ENCODE measurements at regions not wholly inside any gene's neighbourhood (a gene's known extent, or its start where the extent isn't known, plus 50 kb on each side); places are given as distances from the start of the nearest gene placed in this dataset.
"Not testable (repeated sequence)": the region's sequence is repeated elsewhere in the genome, so short reads cannot be mapped to it uniquely, and the experiment has no call there.

DNA sequence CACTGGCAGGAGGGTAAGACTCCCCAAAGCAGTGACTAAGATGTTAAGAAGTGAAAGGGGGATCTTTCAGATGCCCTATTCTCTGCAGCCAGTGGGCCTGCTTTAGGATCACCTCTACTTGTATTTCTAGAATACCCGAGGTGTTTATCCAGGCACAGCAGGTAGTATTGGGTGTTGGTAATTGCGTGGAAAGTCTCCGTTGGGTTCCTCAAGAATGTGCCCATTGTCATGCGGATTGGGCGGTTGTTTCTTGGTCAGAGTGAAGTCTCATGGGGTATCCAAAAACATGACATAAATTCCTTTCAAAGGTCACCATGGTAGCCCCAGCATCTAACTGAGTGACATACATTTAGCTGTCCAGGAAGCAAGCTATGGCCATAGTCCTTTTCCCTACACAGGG lies 308.8 kb downstream of the RPIA start:
- DNase-seq (ENCODE audit: extremely low spot score, unreplicated experiment), result no peak
- Mint-ChIP-seq H3K27me3 (no peaks in the 10 kb centered on the region), H3K36me3 (no peaks in the 10 kb centered on the region), H3K4me3 (no peak overlapping the region), H3K4me1 (ENCODE audit: unreplicated experiment) (no peaks in the 10 kb centered on the region), H3K27ac (no peak overlapping the region), H3K9me3 (no peaks in the 10 kb centered on the region)
- TF ChIP-seq, protein P1, sequence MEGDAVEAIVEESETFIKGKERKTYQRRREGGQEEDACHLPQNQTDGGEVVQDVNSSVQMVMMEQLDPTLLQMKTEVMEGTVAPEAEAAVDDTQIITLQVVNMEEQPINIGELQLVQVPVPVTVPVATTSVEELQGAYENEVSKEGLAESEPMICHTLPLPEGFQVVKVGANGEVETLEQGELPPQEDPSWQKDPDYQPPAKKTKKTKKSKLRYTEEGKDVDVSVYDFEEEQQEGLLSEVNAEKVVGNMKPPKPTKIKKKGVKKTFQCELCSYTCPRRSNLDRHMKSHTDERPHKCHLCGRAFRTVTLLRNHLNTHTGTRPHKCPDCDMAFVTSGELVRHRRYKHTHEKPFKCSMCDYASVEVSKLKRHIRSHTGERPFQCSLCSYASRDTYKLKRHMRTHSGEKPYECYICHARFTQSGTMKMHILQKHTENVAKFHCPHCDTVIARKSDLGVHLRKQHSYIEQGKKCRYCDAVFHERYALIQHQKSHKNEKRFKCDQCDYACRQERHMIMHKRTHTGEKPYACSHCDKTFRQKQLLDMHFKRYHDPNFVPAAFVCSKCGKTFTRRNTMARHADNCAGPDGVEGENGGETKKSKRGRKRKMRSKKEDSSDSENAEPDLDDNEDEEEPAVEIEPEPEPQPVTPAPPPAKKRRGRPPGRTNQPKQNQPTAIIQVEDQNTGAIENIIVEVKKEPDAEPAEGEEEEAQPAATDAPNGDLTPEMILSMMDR (conservative IDR thresholded peaks at IDR 0.05), result no peak

DNA sequence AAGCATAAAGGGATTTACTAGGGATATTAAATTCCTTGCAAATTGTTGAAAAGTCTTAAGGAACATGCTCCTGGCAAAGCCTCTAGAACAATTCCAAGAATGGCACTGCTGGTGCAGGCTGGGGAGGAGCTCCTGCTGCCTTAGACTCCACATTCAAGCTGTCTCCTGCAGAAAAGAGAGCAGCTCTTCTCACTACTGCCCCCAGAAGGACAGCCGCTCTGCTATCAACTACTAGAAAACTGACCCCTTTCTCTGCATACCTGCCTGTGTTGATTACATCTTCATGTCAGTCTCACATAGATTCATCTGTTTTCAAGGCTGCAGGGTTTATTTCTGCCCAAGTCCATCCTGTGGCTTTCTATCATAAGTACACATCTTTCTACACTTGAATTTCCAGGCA lies 312.8 kb downstream of the RPIA start:
- not testable (repeated sequence) for H3K4me1 Mint-ChIP-seq (ENCODE audit: unreplicated experiment); H3K9me3 Mint-ChIP-seq

DNA sequence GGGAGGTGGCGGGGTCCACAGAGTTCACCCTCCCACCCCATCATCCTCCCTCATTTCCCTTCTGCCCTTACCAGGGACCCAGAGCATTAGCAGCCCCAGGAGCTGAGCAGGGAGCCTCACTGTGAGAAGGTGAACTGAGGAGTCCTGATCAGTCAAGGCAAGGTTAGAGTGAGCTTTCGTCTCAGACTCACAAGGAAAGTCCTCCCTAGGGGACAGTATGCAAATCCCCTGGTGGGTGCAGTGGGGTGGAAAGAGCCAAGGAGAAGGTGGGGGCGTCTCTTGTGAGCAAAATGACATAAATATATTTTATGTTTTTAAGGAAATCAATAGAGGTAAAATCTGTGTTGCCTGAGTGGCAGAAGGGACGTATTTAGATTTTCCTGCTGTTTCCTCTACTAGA lies 329.1 kb downstream of the RPIA start:
- not testable (repeated sequence) for DNase-seq (ENCODE audit: extremely low spot score, unreplicated experiment); H3K9me3 Mint-ChIP-seq; H3K36me3 Mint-ChIP-seq; H3K4me1 Mint-ChIP-seq (ENCODE audit: unreplicated experiment); H3K4me3 Mint-ChIP-seq; H3K27ac Mint-ChIP-seq; H3K27me3 Mint-ChIP-seq

More for the DNA sequence above, 312.8 kb downstream of the RPIA start:
- H3K36me3 Mint-ChIP-seq; H3K27ac Mint-ChIP-seq; DNase-seq (ENCODE audit: extremely low spot score, unreplicated experiment); H3K27me3 Mint-ChIP-seq; H3K4me3 Mint-ChIP-seq: not testable (repeated sequence)

DNA sequence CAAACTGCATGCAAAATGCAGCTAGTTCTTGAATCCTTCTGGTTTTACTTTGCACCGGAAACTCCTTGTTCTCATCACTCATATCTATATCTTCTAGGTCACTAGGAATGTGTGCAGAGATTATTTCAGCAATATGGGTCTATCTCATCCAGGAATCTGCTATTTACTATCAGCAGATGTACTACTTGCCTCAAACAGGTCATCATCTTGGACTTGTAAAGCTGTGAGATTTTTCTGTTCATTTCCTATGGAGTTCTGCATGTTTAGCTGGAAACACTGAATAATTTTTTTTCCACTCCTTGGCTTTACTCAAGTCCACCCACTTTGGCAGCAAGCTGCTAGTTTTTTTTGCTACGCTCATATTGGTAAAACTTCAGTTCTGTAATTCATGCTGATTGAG lies 334.8 kb downstream of the RPIA start:
- H3K9me3 Mint-ChIP-seq; H3K27ac Mint-ChIP-seq; H3K4me1 Mint-ChIP-seq (ENCODE audit: unreplicated experiment); H3K4me3 Mint-ChIP-seq; DNase-seq (ENCODE audit: extremely low spot score, unreplicated experiment); H3K36me3 Mint-ChIP-seq; H3K27me3 Mint-ChIP-seq: not testable (repeated sequence)

DNA sequence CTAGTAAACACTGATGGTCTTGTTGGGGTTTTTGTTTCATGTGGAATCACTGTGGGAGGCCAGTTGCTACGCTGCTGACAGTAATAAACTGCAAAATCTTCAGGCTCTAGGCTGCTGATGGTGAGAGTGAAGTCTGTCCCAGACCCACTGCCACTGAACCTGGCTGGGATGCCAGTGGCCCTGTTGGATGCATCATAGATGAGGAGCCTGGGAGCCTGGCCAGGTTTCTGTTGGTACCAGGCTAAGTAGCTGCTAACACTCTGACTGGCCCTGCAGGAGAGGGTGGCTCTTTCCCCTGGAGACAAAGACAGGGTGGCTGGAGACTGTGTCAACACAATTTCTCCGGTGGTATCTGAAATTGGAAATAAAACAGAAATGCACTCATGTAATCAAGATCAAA lies 335.6 kb downstream of the RPIA start:
- H3K9me3 Mint-ChIP-seq; DNase-seq (ENCODE audit: extremely low spot score, unreplicated experiment); H3K27me3 Mint-ChIP-seq; H3K4me3 Mint-ChIP-seq; H3K36me3 Mint-ChIP-seq; H3K4me1 Mint-ChIP-seq (ENCODE audit: unreplicated experiment); H3K27ac Mint-ChIP-seq: not testable (repeated sequence)

DNA sequence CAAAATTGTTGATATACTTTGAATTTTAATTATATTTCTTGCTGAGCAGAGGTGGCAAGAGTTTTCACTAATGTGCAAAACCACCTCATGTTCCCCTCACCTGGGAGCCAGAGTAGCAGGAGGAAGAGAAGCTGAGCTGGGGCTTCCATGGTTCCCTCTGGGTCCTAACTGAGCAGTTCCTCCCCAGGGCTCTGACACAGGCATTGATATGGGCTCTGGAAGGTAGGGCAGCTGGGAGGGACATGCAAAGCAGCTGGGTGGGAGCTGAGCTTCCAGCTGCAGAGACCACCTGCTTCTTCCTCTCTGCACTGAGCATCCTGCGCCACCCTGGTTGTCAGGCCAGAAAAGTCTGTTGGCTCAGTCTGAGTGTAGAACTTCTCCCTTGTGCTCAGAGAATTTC lies 336.1 kb downstream of the RPIA start:
- not testable (repeated sequence) for H3K27ac Mint-ChIP-seq; H3K4me3 Mint-ChIP-seq; H3K4me1 Mint-ChIP-seq (ENCODE audit: unreplicated experiment); H3K36me3 Mint-ChIP-seq; DNase-seq (ENCODE audit: extremely low spot score, unreplicated experiment); H3K9me3 Mint-ChIP-seq; H3K27me3 Mint-ChIP-seq

DNA sequence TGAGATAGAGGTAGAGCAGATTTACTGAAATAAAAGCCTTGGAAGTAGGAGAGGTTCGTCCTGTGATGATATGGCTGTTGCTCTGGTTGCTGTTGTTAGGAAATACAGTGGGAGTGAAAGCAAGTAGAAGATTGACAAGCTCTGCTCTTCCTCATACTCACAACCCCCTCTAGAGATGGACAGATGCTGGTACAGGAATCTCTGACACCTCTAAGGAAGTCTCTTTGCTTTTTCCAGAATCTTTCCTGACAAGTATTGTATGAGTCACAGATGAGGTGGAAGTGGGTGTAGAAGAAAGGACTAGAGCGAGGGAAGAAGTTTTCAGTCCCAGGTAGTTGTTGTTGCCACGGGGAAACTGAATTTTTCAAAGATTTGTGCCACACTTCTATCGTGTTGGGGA lies 337.8 kb downstream of the RPIA start:
- DNase-seq (ENCODE audit: extremely low spot score, unreplicated experiment); H3K4me3 Mint-ChIP-seq; H3K27ac Mint-ChIP-seq; H3K4me1 Mint-ChIP-seq (ENCODE audit: unreplicated experiment); H3K27me3 Mint-ChIP-seq; H3K36me3 Mint-ChIP-seq; H3K9me3 Mint-ChIP-seq: not testable (repeated sequence)

DNA sequence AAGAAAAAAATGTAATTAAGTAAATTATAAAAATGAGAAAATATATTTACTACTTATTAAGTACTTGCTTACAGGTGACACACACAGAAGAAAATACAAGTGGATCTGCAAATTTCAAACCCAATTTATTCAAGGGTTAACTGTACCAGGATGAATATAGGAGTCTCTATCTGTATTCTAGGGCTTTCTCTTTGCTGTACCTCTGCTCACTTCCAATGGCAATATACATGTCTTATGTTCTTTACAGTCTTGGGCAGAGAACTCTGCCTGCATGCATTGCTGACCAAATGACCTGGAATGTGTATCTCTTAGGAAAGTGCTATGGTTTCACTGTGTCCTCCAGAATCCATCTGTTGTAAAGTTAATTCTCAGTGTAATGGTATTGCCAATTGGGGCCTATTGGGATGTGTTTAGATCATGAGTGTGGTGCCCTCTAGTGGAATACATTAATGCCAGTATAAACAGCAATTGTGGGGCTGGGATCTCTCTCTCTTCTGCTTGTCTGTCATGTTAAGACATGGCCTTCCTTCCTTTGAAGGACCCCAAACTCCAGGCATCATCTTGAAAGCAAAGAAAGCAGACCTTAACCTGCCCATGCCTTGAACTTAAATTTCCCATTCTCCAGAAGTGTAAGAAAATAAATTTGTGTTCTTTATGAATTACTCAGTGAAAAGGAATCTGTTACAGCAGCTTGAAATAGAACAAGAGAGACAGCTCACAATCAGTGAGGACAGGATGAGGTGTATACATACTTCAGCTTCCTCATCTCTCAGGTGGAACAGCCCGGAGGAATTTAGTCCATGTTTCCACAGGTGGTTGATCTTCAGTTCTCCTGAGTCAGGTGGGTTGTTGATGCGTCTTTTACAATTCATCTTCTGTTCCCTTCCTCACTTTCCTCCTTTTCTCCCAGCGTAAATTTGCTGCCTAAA lies 356.9 kb downstream of the RPIA start:
- H3K9me3 Mint-ChIP-seq; DNase-seq (ENCODE audit: extremely low spot score, unreplicated experiment); H3K4me3 Mint-ChIP-seq; H3K27ac Mint-ChIP-seq; H3K36me3 Mint-ChIP-seq; H3K27me3 Mint-ChIP-seq; H3K4me1 Mint-ChIP-seq (ENCODE audit: unreplicated experiment): not testable (repeated sequence)
- TF ChIP-seq, protein P1 (conservative IDR thresholded peaks at IDR 0.05), result peak; percentile 63

DNA sequence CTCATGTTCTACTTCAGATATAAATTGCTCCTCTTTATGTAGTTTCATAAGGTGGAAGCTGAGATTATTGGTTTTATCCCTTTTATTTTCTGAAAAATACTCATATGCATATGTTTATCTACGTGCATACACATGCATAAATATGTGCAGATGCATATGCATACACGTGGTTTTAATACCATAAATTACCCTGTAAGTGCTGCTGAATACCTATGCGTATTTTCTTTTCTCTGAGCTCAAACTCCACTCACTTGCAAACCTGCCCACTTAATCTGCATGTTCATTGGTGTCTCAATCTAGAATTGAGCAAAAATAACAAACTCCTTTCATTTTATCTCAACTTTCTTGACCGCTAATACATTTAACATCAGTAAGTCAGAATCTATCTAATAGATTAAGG lies 367.1 kb downstream of the RPIA start:
- H3K4me1 Mint-ChIP-seq (ENCODE audit: unreplicated experiment); H3K36me3 Mint-ChIP-seq; H3K27ac Mint-ChIP-seq; H3K4me3 Mint-ChIP-seq; H3K9me3 Mint-ChIP-seq; H3K27me3 Mint-ChIP-seq; DNase-seq (ENCODE audit: extremely low spot score, unreplicated experiment): not testable (repeated sequence)

DNA sequence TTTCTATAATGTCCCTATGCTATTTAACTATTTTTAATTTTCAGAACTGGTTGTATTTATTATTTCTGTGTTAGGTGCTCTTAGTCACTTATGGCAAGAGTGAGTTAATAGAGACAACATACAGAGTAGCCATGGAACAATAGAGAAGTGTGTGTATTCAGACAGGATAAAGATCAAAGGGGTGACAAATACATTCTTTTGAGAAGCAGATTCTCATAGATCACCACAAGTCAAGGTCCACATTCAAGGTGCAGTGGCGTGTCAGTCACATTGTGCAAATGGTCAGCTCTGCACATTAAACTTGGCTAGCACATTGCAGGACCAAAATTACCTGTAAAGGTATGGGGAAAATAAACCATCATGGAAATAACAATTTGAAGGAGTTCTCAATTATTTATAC lies 369.7 kb downstream of the RPIA start:
- not testable (repeated sequence) for H3K4me1 Mint-ChIP-seq (ENCODE audit: unreplicated experiment); H3K4me3 Mint-ChIP-seq; H3K27me3 Mint-ChIP-seq; H3K27ac Mint-ChIP-seq; DNase-seq (ENCODE audit: extremely low spot score, unreplicated experiment); H3K9me3 Mint-ChIP-seq; H3K36me3 Mint-ChIP-seq

DNA sequence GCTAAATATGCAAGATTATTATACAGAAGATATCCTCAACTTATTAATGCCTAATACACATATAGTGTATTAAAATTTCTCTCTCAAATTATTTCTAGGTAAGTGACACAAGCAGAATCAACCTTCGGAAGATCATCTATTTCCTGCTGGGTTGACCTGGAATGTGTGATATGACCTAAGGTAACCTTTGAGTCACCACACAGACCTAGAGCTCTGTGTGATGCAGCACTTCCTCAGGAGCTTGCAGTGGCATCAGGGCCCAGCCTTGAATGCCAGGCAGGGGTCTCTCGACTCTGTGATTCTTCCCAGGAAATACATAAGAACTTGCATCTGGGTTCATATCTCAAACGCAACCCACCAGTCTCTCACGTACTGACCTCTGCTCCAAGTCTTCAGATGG lies 385.3 kb downstream of the RPIA start:
- not testable (repeated sequence) for H3K4me1 Mint-ChIP-seq (ENCODE audit: unreplicated experiment); H3K36me3 Mint-ChIP-seq; H3K4me3 Mint-ChIP-seq; H3K9me3 Mint-ChIP-seq; H3K27me3 Mint-ChIP-seq; H3K27ac Mint-ChIP-seq; DNase-seq (ENCODE audit: extremely low spot score, unreplicated experiment)

DNA sequence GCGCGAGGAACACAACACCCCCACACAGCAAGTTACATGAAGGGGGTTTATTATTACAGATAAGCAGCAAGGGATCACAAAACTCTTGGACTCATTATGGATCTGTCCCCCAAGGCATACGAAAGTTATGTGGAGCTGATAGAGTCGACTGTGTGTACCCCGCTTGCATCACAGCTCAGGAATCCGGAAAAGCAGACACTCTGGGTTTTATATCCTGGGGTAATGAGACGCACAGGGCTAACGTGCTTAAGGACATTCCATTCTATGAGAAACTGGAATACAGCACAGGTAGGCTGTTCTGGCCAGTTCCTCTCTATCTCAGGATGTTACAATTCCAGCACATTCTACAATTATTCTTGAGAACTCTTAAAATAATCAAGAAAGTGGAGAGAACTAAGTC lies 401.4 kb downstream of the RPIA start:
- H3K4me1 Mint-ChIP-seq (ENCODE audit: unreplicated experiment); H3K27me3 Mint-ChIP-seq; DNase-seq (ENCODE audit: extremely low spot score, unreplicated experiment); H3K9me3 Mint-ChIP-seq; H3K36me3 Mint-ChIP-seq; H3K4me3 Mint-ChIP-seq: not testable (repeated sequence)
- H3K27ac Mint-ChIP-seq, result peak overlapping the region; percentile 67

Measured in type B pancreatic cell (in vitro differentiated cells).